ENCODE measurements at regions not wholly inside any gene's neighbourhood (a gene's known extent, or its start where the extent isn't known, plus 50 kb on each side); places are given as distances from the start of the nearest gene placed in this dataset.

DNA sequence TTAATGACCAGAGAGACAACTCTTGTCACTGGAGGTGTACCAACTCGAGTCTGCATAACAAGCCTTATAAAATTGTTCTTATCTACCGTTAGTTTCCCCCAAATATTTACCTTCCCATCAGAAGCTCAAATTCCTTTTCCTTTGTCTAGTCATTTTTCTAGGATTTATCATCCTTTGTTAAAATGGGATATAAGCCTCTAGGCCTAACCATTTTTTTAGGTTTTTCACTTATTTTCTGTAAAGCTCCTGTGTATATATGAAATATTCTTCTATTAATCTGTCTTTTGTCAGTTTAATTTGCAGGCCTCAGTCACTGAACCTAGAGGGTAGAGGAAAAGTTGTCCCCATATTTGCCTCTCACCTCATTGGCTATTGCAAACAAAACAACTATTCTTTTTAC, 99.6 kb upstream of the TNFAIP3 start:
- H2BK120ac ChIP-seq (ENCODE audit: low read depth, low read length, poor library complexity, severe bottlenecking), result no peak overlapping the region
- no peaks in the 10 kb centered on the region for H3K79me1 ChIP-seq (ENCODE audit: insufficient read depth, low read depth, low read length, poor library complexity, severe bottlenecking)
- H2BK5ac ChIP-seq (ENCODE audit: insufficient read length, low read length), result no peak overlapping the region
- H3K79me2 ChIP-seq (ENCODE audit: insufficient read depth, low read length), result no peaks in the 10 kb centered on the region
- no peaks in the 10 kb centered on the region for H3K9me3 ChIP-seq (ENCODE audit: control insufficient read depth, low read depth, low read length)
- H2BK15ac ChIP-seq (ENCODE audit: low read depth, low read length), result no peak overlapping the region
- H3K27me3 ChIP-seq (ENCODE audit: insufficient read depth, low read length), result no peaks in the 10 kb centered on the region
- H4K8ac ChIP-seq (replicated peaks; ENCODE audit: insufficient read length, low read depth, low read length), result no peak overlapping the region
- no peaks in the 10 kb centered on the region for H4K20me1 ChIP-seq (ENCODE audit: control insufficient read depth, insufficient read depth, insufficient read length)
- no peak overlapping the region for H3K27ac Mint-ChIP-seq
- no peak overlapping the region for H3K4me3 Mint-ChIP-seq
- H2BK12ac ChIP-seq (ENCODE audit: insufficient read length, low read depth, low read length), result no peak overlapping the region
- H3K4me1 Mint-ChIP-seq, result no peaks in the 10 kb centered on the region
- no peak overlapping the region for H3K9ac ChIP-seq (ENCODE audit: extremely low read depth, insufficient read length, low read length)
- no peak overlapping the region for H4K91ac ChIP-seq (ENCODE audit: insufficient read length, low read depth, low read length)
- TF ChIP-seq, protein P1, sequence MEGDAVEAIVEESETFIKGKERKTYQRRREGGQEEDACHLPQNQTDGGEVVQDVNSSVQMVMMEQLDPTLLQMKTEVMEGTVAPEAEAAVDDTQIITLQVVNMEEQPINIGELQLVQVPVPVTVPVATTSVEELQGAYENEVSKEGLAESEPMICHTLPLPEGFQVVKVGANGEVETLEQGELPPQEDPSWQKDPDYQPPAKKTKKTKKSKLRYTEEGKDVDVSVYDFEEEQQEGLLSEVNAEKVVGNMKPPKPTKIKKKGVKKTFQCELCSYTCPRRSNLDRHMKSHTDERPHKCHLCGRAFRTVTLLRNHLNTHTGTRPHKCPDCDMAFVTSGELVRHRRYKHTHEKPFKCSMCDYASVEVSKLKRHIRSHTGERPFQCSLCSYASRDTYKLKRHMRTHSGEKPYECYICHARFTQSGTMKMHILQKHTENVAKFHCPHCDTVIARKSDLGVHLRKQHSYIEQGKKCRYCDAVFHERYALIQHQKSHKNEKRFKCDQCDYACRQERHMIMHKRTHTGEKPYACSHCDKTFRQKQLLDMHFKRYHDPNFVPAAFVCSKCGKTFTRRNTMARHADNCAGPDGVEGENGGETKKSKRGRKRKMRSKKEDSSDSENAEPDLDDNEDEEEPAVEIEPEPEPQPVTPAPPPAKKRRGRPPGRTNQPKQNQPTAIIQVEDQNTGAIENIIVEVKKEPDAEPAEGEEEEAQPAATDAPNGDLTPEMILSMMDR (conservative IDR thresholded peaks at IDR 0.05), result no peak
- no peak overlapping the region for H2AFZ ChIP-seq (ENCODE audit: low read length)
- no peak for DNase-seq
- H3K27me3 Mint-ChIP-seq (ENCODE audit: low read depth), result no peaks in the 10 kb centered on the region
- no peak overlapping the region for H3K56ac ChIP-seq (ENCODE audit: insufficient read length, low read depth, low read length)
- no peaks in the 10 kb centered on the region; a peak in 1 of 5 replicates for H3K9me3 Mint-ChIP-seq
- H2AK5ac ChIP-seq (ENCODE audit: insufficient read length, low read length), result no peak overlapping the region
- no peak overlapping the region for H4K5ac ChIP-seq (ENCODE audit: insufficient read length, low read depth, low read length)
- no CpG with 5 or more reads among the region's 2 CpGs for WGBS (ENCODE audit: extremely low coverage, insufficient read length, low lambda C conversion rate)
- no peaks in the 10 kb centered on the region for H3K36me3 Mint-ChIP-seq (ENCODE audit: insufficient read depth in 1 of 3, low read depth in 3 of 3)
- no peak overlapping the region for H3K27ac ChIP-seq (ENCODE audit: insufficient read length, low read depth, low read length)
- no peak overlapping the region for H2BK20ac ChIP-seq (ENCODE audit: low read depth, low read length, poor library complexity, severe bottlenecking)
- H3T11ph ChIP-seq (ENCODE audit: low read length), result no peak overlapping the region
- no peak overlapping the region for H3K14ac ChIP-seq (ENCODE audit: insufficient read depth, low read length)
- H3K18ac ChIP-seq (ENCODE audit: insufficient read length, low read depth, low read length), result no peak overlapping the region
- no peaks in the 10 kb centered on the region for H3K4me1 ChIP-seq (ENCODE audit: insufficient read depth, low read length)
- H3K23ac ChIP-seq (ENCODE audit: insufficient read length, low read depth, low read length), result no peak overlapping the region
- H3K4ac ChIP-seq (ENCODE audit: low read depth, low read length), result no peak overlapping the region
- no peaks in the 10 kb centered on the region for H3K23me2 ChIP-seq (ENCODE audit: insufficient read length, low read depth, low read length, poor library complexity, severe bottlenecking)
- no peak overlapping the region for H3K4me2 ChIP-seq (ENCODE audit: insufficient read depth, insufficient read length, low read length)

Data from H9 (cell line).